Stimulated activated CD4-positive, alpha-beta T cell treated with anti-CD3 and anti-CD28 coated beads, Interleukin-15, amount 100 ng/mL, for 48 hours (primary cell): ENCODE measurements at regions not wholly inside any gene's neighbourhood (a gene's known extent, or its start where the extent isn't known, plus 50 kb on each side); places are given as distances from the start of the nearest gene placed in this dataset.
"Not testable (repeated sequence)": the region's sequence is repeated elsewhere in the genome, so short reads cannot be mapped to it uniquely, and the experiment has no call there.

ENCODE experiments used
- DNase-seq, 2 donors: peaks; one replicate each; pipeline ENCODE4 v3.0.0-alpha.2; 2020; ENCODE audit warnings: low read depth in 2 of 2

DNA sequence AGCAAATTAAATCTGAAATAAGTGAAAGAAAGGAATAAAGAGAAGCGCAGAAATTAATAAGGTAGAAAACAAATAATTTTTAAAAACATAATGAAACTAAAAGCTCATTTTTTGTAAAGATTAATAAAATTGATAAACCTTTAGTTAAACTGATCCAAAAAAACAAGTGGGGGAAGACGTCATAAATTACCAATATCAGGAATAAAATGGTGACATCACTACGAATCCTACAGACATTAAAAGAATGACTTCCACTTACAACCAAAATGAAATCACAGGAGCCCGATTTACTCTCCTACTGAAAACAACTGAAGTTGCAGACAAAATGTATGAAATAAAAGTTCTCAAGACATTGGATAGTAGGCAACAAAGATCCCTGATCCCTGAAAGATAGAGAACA, 68.1 kb upstream of the IFFO2 start:
- no peak for DNase-seq

DNA sequence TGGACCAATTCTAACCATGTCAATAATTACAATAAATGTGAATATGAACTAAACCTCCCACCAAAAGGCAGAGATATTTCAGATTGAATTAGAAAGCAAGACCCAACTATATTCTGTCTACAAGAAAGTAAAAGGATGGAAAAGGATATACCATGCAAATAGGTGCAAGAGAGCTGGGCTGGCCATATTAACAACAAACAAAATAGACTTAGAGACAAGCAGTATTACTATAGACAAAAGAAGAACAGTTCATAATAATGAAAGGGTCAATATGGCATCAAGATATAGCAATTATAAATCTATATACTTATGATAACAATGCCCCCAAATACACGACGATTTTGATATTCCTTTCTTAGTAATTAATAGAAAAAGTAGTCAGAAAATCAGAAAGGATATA, 67.3 kb upstream of the IFFO2 start:
- DNase-seq, result no peak

DNA sequence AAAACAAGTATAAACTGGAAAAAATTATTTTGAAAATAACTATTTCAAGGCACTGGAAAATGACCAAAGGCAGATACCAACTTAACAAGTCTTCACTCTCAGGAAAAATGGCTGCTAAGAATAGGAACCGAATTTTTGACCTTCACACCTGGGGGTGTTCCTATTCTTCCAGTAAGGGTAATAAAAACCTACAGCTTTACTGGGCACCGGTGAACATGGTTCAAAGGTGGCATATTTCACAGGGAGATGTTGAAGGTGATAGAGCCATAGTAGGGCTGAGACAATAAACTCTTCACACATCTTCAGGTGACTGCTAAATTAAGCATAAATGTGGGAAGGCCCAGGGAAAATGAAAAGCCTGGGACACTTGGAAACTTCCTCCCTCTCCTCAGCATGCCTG, 65.4 kb upstream of the IFFO2 start:
- no peak for DNase-seq

DNA sequence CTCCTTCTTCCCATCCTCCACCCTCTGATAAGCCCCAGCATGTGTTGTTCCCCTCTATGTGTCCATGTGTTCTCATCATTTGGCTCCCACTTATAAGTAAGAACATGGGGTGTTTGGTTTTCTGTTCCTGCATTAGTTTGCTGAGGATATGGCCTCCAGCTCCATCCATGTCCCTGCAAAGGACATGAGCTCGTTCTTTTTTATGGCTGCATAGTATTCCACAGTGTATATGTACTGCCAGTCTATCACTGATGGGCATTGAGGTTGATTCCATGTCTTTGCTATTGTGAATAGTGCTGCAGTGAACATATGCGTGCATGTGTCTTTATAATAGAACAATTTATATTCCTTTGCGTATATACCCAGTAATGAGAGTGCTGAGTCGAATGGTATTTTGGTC, 62.8 kb upstream of the IFFO2 start:
- DNase-seq, result not testable (repeated sequence)

DNA sequence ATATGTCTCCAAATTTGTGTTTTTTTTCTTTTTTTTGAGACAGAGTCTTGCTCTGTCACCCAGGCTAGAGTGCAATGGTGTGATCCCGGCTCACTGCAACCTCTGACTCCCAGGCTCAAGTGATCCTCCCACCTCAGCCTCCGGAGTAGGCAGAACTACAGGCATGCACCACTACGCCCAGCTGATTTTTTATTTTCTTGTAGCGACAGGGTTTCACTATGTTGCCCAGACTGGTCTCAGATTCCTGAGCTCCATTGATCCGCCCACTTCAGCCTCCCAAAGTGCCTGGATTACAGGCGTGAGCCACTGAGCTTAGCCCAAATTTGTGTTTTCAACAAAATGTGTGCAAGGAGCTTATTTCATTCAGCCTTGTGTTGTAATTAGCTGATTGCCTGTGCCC, 59.0 kb upstream of the IFFO2 start:
- no peak for DNase-seq

DNA sequence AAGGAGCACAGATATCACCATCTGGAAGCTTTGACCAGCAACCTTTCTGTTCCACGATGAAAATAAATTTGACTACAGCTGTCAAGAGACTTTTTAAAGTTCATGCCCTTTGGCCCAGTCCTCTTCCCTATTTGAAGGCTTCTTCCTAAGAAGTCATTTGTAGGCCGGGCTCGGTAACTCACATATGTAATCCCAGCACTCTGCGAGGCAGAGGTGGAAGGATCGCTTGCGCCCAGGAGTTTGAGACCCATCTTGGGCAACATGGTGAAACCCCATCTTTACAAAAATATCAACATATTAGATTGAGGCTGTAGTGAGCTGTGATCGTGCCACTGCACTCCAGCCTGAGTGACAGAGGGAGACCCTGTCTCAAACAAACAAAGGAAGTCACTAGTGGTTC, 58.3 kb upstream of the IFFO2 start:
- no peak for DNase-seq

DNA sequence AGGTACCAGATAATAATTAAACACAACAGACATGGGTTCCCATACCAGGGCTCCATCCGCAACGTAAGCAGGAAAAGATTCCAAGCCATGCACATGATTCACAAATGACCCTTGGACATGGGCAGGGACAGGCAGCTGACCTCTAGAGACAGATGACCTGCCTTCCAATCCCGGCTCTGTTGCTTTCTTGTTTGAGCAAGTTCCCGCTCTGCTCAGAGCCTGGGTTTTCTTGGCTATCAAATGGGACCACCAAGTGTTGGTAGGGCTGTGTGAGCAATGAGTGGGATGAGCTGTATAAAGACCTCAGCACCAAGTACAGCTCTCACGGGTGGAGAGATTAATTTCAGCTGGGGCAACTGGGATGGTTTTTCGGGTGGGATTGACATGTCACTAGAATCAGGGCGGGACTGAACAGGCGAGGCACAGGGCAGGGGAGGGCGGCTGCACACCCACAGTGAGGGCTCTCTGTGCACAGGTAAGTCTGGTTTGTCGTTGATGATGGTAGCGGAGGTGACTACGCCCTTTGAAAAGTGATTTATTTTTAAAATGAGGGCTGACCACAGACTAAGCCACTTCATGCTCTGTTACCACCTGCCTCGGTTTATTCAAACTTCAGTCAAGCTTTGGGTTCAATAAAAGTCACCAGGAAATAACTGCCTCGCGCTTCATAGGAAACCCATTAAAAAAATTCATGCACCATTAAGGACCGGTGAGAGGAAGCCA, 57.5 kb upstream of the IFFO2 start:
- DNase-seq, result no peak

DNA sequence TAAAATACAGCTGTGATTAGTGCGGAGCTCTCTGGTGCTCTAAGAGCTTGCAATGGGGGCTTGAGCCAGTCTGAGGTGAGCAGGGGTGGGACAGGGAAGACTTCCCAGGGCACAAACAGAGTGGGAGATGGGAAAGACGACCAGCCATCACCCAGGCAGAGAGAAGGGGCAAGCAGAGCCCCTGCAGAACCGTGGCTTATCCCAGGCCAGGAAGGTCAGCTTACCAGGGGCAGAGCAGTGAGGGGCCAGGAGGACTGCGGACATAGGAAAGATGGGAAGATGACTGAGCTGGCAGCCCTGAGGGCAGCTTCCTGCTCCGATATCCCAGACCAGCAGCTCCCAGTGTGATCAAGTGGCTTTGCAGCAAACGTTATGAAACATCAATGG, 55.4 kb upstream of the IFFO2 start:
- no peak for DNase-seq

DNA sequence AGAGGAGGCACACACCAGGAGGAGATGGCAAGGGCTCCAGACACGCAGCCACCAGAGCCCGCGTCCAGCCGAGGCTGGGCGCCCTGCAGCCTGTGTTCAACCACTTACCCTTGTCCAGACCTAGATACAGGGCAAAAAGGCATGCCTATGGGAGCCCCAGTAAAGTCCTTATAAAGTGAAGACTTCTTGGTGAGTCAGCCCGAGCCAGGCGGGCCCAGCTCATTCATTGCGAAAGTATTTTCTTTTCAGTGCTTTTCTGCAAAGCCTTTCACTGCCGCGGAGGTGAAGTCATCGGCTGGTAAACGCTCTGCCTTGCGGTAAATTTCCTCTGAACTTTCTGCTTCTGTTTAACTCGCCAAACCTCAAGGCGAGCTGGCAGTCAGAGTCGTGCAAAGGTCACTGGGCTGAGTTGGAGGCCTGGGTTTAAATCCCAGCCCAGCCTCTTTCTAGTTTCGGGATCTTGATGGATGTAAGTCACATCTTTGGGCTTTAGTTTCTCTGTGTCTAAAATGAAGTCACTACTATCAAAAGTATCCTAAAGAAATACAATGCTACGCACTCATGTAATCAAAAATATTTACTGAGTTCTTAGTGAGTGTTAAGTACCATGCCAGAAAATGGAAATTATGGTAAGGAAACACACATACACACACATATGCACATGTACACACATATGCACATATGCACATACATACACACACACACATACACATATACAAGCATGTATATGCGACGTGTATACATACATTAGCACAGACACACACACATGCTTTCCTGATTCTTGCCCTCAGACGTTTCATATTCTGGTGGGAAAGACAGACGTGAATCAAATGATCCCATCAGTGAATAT, 54.7 kb upstream of the IFFO2 start:
- DNase-seq, result peak; percentile 79 to 85

DNA sequence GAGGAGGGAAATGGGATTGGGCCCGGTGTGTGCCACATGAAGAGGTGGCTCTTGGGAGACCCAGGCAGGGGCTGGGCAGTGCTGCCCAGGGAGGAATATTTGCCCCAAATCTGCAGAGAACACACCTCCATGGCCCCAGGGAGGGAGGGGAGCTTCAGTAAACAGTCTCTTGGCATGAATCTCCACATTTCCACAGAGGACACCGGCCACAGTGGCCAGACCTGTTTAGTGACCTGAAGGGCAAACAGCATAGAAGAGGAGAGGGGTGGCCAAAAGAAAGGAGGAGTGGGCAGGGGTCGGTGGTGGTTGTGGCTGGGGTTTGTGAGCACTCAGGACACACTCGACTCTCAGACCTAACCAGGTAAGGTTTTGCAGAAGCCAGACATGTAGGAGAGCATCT, 54.0 kb upstream of the IFFO2 start:
- no peak for DNase-seq

DNA sequence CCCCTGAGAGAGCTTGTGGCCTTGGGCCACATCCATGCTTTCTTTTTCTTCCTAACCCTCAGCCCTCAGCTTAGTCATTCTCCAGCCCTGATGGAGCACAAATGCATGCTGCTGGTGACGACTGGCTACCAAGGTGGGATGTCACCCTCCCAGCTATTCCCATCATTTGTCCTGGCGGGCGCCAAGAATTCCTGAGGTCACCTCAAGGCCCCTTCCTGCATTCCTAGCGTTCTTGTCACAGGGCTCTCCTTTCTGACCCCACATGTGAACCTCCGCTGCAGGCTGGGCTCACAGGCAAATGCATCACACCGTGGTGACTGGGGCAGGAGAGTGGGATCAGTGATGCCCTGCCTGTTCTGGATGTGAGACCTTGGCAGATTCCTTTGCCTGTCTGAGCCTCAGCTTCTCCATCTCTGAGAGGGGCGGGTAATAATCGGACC, 53.4 kb upstream of the IFFO2 start:
- no peak for DNase-seq

DNA sequence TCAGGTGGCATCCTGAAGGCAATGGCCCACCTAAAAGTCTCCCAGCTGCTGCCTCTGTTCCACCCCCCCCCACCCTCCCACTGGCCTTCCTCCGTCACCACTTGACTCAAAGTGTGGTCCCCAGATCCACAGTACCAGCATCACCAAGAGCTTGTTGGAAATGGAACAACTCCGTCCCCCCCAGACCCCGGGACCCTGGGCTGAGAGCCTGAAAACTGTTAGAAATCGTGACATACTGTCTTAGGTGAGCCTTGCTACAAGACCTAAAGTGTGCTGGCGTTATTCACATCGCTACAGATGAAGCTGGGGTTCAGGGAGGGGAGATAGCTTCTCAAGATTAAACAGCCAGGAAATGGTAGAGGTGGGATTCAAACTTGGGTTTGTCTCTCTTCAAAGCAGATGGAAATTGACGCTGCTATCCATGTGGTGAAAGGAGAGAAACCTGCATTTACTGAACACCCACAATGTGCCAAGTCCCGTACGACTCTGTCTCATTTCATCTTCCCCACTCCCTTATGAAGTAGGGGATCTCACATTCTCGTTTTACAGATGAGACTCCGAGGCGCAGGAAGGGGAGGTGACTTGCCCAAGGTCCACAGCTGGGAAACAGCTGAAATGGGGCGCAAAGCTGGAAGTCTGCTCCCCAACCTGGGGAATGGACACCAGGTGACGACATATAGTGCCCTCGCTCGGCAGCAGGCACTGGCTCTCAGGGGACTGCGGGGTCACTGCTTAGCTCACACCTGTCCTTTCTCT, 52.8 kb upstream of the IFFO2 start:
- no peak for DNase-seq

DNA sequence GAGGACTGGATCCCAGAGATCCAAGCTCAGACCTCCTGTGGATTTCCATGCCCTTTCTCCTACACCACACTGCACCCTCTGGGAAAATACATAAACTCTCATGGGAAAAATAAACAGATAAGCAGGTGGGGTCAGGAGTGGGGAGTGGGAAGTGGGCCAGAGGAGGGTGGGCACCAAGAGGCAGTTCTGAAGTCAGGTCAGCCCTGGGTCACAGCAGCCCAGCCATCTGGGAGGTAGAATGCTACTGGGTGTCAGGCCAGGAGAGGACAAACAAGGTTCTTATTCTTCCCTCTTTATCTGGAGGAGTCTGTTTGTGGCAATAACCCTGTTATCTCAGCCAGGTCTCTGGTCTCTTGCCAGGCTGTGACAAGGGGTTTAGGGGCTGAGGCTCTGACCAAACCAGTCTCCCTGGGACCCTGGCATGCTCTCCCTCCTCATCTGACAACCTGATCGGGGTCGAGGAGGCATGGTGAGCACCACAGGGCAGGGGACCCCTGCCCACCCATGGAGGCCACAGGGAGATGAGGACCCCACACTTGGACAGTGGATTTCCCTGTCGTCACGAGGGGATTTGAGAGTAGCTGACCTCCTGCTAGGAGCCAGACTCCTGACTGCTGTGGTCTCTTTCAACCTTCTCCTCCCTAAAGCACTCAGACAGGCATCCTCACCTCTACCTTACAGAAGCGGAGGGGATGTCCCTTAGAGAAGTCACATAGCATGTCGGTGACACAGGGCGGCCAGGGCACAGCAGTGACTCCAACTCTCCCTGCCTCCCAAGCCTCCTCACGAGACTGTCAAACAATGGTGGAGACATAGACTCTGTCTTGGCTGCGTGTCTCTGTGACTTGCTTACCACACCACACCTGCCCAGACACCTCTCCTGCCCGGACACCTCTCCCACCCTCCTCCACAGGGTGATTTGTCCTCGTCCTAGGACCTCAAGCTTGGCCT, 51.3 kb upstream of the IFFO2 start:
- no peak for DNase-seq

DNA sequence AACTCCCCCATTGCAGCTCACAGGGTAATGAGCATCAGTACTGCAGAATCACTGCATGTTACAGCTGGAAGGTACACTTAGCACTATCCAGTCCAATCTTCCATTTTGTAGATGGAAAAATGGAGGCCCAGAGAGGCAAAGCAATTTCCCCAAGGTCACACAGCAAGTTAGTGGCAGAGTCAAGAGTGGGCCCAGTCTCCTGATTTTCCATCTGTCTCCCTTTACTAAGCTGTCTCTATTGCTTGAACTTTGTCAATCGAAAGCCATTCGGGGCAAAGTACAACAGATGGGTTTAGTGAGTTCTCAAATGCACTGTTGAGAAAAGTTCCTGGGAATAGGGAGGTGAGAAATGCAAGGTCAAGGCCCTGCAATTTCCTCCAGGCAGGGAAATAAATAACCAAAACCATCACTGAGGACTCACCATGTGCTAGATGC, 50.4 kb upstream of the IFFO2 start:
- DNase-seq, result no peak
